MM.1S (cell line): ENCODE measurements at regions not wholly inside any gene's neighbourhood (a gene's known extent, or its start where the extent isn't known, plus 50 kb on each side); places are given as distances from the start of the nearest gene placed in this dataset.

Experiments
- DNase-seq: peaks from one replicate; pipeline ENCODE4 v3.0.0-alpha.2; 2015
- H2AFZ ChIP-seq: fragments of 300-600 bp; sonication (generic); 2 replicates; pipeline ENCODE4 v1.6.0; 2016; ENCODE audit warnings: antibody characterized with exemption, low read length
- H3F3A ChIP-seq: fragments of 300-600 bp; sonication (generic); 2 replicates; pipeline ENCODE4 v1.6.1; 2016; ENCODE audit warnings: mild to moderate bottlenecking, antibody characterized with exemption, low read length, moderate library complexity, mixed read lengths; ENCODE audit not compliant: insufficient read depth
- H3K27ac ChIP-seq: fragments of 300-600 bp; sonication (generic); 2 replicates; pipeline ENCODE4 v1.5.1; 2016; ENCODE audit warnings: mild to moderate bottlenecking, low read length
- H3K27me3 ChIP-seq: fragments of 300-600 bp; sonication (generic); replicated peaks from 2 replicates; pipeline ENCODE4 v1.6.0; 2016; ENCODE audit warnings: low read length; ENCODE audit not compliant: insufficient read depth
- H3K36me3 ChIP-seq: fragments of 300-600 bp; sonication (generic); replicated peaks from 2 replicates; pipeline ENCODE4 v1.6.1; 2016; ENCODE audit warnings: mild to moderate bottlenecking, low read length, mixed read lengths; ENCODE audit not compliant: insufficient read depth
- H3K4me1 ChIP-seq: fragments of 300-600 bp; sonication (generic); 2 replicates; pipeline ENCODE4 v1.6.1; 2016; ENCODE audit warnings: low read length, mixed read lengths
- H3K4me2 ChIP-seq: fragments of 300-600 bp; sonication (generic); 2 replicates; pipeline ENCODE4 v1.6.0; 2016; ENCODE audit warnings: low read depth, low read length
- H3K4me3 ChIP-seq: fragments of 300-600 bp; sonication (generic); 2 replicates; pipeline ENCODE4 v1.5.1; 2016; ENCODE audit warnings: low read length, mixed read lengths
- H3K79me2 ChIP-seq: fragments of 300-600 bp; sonication (generic); 2 replicates; pipeline ENCODE4 v1.6.1; 2016; ENCODE audit warnings: mixed run types, low read length, mixed read lengths
- H3K9ac ChIP-seq: fragments of 300-600 bp; sonication (generic); 2 replicates; pipeline ENCODE4 v1.6.1; 2016; ENCODE audit warnings: low read length, mixed read lengths
- H3K9me2 ChIP-seq: fragments of 300-600 bp; sonication (generic); replicated peaks from 2 replicates; pipeline ENCODE4 v1.6.1; 2016; ENCODE audit warnings: mild to moderate bottlenecking, low read length, mixed read lengths; ENCODE audit not compliant: insufficient read depth
- H3K9me3 ChIP-seq: fragments of 300-600 bp; sonication (generic); replicated peaks from 2 replicates; pipeline ENCODE4 v1.6.1; 2016; ENCODE audit warnings: mild to moderate bottlenecking, low read length, mixed read lengths; ENCODE audit not compliant: insufficient read depth
- H4K20me1 ChIP-seq: fragments of 300-600 bp; sonication (generic); 2 replicates; pipeline ENCODE4 v1.6.1; 2016; ENCODE audit warnings: mild to moderate bottlenecking, low read length, moderate library complexity, mixed read lengths; ENCODE audit not compliant: insufficient read depth
- CTCF ChIP-seq: fragments of 300-600 bp; sonication (generic); IDR thresholded peaks from 2 replicates; pipeline ENCODE4 v1.5.1; 2016; ENCODE audit warnings: antibody characterized with exemption, low read length, mixed read lengths
- EZH2 ChIP-seq: fragments of 300-600 bp; sonication (generic); optimal IDR thresholded peaks from 2 replicates; pipeline ENCODE3; 2017; ENCODE audit warnings: low read depth, mild to moderate bottlenecking, antibody characterized with exemption, low read length, mixed read lengths
- EZH2phosphoT487 ChIP-seq: fragments of 300-600 bp; sonication (generic); IDR thresholded peaks from 2 replicates; pipeline ENCODE4 v1.6.1; 2018; ENCODE audit warnings: antibody characterized with exemption, low read length

- Histone ChIP-seq H3F3A (no peaks in the 10 kb centered on the region), H2AFZ (no peak overlapping the region), H3K4me1 (no peaks in the 10 kb centered on the region), H3K9me3 (no peaks in the 10 kb centered on the region), H3K27me3 (no peaks in the 10 kb centered on the region), H3K9ac (no peak overlapping the region), H3K79me2 (no peaks in the 10 kb centered on the region), H3K4me2 (no peak overlapping the region), H3K36me3 (no peaks in the 10 kb centered on the region), H3K4me3 (no peak overlapping the region), H4K20me1 (no peaks in the 10 kb centered on the region), H3K9me2 (no peaks in the 10 kb centered on the region), H3K27ac (no peak overlapping the region)
- DNase-seq: no peak
- TF ChIP-seq EZH2: no peak
- no peak for TF ChIP-seq CTCF
- no peak for TF ChIP-seq EZH2phosphoT487
These were observed 225.1 kb downstream of the EFNB2 start for GRCh38 chr13:106310291-106310865.

- no peak for DNase-seq
These were observed 228.6 kb downstream of the EFNB2 start for GRCh38 chr13:106306748-106307277.

GRCh38 chr13:106302843-106303242, 232.6 kb downstream of the EFNB2 start:
- DNase-seq: no peak

More at GRCh38 chr13:106306748-106307277, 228.6 kb downstream of the EFNB2 start:
- Histone ChIP-seq H3K4me1 (no peaks in the 10 kb centered on the region), H3K4me3 (no peak overlapping the region), H4K20me1 (no peaks in the 10 kb centered on the region), H3F3A (no peaks in the 10 kb centered on the region), H3K36me3 (no peaks in the 10 kb centered on the region), H2AFZ (no peak overlapping the region), H3K4me2 (no peak overlapping the region), H3K27me3 (no peaks in the 10 kb centered on the region), H3K9me2 (no peaks in the 10 kb centered on the region), H3K9me3 (no peaks in the 10 kb centered on the region), H3K79me2 (no peaks in the 10 kb centered on the region), H3K9ac (no peak overlapping the region), H3K27ac (no peak overlapping the region)
- TF ChIP-seq EZH2 (no peak), CTCF (no peak), EZH2phosphoT487 (no peak)

More at GRCh38 chr13:106302843-106303242, 232.6 kb downstream of the EFNB2 start:
- Histone ChIP-seq H3K27me3 (no peaks in the 10 kb centered on the region), H2AFZ (no peak overlapping the region), H3K9me3 (no peaks in the 10 kb centered on the region), H3K4me3 (no peak overlapping the region), H3K9me2 (no peaks in the 10 kb centered on the region), H3K4me1 (no peaks in the 10 kb centered on the region), H3K4me2 (no peak overlapping the region), H3K36me3 (no peaks in the 10 kb centered on the region), H3K79me2 (no peaks in the 10 kb centered on the region), H3K9ac (no peak overlapping the region), H4K20me1 (no peaks in the 10 kb centered on the region), H3F3A (no peaks in the 10 kb centered on the region), H3K27ac (no peak overlapping the region)
- no peak for TF ChIP-seq CTCF
- TF ChIP-seq EZH2phosphoT487: no peak
- no peak for TF ChIP-seq EZH2
